ENCODE measurements at regions not wholly inside any gene's neighbourhood (a gene's known extent, or its start where the extent isn't known, plus 50 kb on each side); places are given as distances from the start of the nearest gene placed in this dataset.

DNA sequence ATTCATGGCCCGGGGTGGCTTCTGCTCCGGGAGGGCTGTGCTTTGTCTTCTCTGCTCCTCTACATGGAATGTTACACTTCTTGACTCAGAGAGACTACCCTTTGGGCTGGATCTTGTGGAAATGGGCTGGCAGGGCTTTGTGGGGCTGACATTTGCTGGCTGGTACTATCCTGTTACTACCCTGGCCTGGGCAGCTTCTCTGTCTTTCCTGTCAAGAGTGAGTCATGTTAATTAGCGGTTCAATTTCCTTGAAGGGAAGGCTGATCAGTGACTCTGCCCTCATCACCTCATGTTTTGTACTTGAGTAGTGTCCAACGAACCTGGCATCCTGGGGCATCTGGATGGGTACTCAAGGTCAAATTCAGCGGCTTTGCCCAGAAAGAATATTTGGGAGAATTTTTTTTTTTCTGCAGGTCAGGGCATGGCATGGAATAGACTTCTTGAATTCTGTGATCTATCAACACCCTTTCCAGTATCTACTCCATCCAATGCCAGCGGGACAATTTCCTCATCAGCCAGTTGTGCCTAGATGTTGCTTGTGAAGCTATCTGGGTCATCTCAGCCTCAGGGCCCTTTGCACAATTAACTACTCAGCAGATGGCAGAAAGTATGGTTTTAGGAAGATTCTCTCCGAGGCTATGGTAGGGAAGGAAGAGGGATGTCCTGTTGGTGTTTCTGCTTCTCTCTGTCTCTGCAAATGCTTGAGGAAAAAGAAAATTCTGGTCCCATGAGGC lies 140.5 kb upstream of the PLET1 start:
- TF ChIP-seq, protein P1, sequence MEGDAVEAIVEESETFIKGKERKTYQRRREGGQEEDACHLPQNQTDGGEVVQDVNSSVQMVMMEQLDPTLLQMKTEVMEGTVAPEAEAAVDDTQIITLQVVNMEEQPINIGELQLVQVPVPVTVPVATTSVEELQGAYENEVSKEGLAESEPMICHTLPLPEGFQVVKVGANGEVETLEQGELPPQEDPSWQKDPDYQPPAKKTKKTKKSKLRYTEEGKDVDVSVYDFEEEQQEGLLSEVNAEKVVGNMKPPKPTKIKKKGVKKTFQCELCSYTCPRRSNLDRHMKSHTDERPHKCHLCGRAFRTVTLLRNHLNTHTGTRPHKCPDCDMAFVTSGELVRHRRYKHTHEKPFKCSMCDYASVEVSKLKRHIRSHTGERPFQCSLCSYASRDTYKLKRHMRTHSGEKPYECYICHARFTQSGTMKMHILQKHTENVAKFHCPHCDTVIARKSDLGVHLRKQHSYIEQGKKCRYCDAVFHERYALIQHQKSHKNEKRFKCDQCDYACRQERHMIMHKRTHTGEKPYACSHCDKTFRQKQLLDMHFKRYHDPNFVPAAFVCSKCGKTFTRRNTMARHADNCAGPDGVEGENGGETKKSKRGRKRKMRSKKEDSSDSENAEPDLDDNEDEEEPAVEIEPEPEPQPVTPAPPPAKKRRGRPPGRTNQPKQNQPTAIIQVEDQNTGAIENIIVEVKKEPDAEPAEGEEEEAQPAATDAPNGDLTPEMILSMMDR (IDR thresholded peaks at IDR 0.05; ENCODE audit: low read depth, low read length): no peak
- in situ Hi-C loops (cut with HindIII; ENCODE audit: low sequenced_read_pairs): no loop called here
- DNase-seq (ENCODE audit: low read depth, low spot score): no peak
- no peak overlapping the region for H3K4me3 ChIP-seq (ENCODE audit: low read depth, low read length)

DNA sequence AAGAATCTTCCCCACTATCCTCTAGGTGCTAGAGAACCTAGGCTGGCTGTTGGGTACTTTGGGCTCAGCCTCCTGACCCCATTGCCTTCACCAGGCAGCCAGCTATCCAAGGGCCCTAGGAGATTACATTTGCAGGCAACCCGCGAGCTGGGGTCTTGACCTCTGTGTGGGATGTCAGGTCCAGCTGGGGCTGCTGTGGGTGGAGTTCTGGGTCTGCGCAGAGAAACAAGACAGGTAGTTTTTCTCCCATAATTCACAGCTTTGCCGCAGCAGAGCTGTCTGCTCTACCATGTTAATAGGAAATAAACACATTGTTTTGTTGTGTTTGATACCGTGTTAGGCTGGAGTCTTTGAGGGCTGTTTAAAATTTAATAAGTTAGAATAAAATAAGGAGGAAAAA lies 142.8 kb upstream of the PLET1 start:
- TF ChIP-seq, protein P1 (IDR thresholded peaks at IDR 0.05; ENCODE audit: low read depth, low read length): no peak

DNA sequence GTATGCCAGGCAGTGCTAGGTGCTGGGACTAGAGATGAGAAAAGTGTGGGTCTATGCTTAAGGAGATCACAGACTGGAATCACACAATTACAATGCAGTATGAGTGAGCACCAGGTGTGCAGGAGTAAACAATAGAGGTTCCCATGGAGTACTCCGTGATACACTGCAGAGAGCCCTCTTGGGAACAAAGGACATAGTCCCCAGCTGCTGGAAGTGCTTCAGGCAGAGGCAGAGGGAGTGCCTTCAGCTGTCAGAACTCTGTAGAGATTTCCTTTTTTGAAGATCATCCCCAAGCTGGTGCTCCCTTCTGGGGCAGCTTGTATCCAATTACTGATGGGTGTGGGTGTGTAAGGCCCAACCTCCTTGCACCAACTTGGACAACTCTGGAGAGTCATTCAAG lies 143.5 kb upstream of the PLET1 start:
- no peak overlapping the region for H3K4me3 ChIP-seq (ENCODE audit: low read depth, low read length)
- in situ Hi-C loops (cut with HindIII; ENCODE audit: low sequenced_read_pairs): no loop called here
- DNase-seq (ENCODE audit: low read depth, low spot score): no peak
- TF ChIP-seq, protein P1 (IDR thresholded peaks at IDR 0.05; ENCODE audit: low read depth, low read length): no peak

More for the DNA sequence above, 142.8 kb upstream of the PLET1 start:
- no peak overlapping the region for H3K4me3 ChIP-seq (ENCODE audit: low read depth, low read length)
- DNase-seq (ENCODE audit: low read depth, low spot score): no peak
- in situ Hi-C loops (cut with HindIII; ENCODE audit: low sequenced_read_pairs): no loop called here

DNA sequence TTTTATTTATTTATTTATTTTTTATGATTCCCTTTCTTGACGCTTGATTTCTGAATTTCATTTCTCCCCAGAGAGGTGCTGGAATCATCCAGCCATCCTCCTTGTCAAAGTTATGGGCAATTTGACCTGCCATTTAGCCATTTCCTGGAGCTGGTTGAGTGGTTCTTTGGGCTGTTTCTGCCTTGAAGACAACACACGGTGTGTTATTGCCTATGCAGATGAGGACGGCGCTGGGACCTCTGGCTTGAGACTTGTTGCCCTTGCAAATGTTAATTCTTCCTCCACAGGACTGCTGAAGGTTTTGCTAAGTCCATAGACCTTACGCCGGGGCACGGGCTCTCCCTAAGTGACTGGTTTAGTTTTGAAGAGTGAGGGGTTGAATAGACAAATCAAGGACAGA lies 147.9 kb upstream of the PLET1 start:
- H3K4me3 ChIP-seq (ENCODE audit: low read depth, low read length): no peak overlapping the region
- in situ Hi-C loops (cut with HindIII; ENCODE audit: low sequenced_read_pairs): no loop called here
- TF ChIP-seq, protein P1 (IDR thresholded peaks at IDR 0.05; ENCODE audit: low read depth, low read length): no peak
- no peak for DNase-seq (ENCODE audit: low read depth, low spot score)

DNA sequence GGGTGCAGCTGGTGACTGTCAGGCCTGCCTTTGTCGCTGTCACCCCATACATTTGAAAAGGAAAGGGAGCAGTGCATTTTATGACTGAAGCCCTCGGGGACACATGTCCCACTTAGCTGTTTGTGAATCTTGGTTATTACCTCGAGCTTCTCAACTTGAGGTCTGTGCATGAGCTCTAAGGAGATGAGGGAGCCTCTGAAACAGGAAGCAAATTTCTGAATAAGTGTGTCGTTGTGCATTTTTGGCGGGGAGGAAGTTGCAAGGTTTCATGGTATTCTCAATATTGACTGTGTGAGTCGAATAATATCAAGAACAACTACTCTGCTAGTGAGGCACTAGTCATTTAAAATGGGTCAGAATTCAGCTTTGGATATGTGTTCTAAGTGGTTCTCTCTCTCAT lies 149.7 kb upstream of the PLET1 start:
- in situ Hi-C loops (cut with HindIII; ENCODE audit: low sequenced_read_pairs): no loop called here
- TF ChIP-seq, protein P1 (IDR thresholded peaks at IDR 0.05; ENCODE audit: low read depth, low read length): no peak

DNA sequence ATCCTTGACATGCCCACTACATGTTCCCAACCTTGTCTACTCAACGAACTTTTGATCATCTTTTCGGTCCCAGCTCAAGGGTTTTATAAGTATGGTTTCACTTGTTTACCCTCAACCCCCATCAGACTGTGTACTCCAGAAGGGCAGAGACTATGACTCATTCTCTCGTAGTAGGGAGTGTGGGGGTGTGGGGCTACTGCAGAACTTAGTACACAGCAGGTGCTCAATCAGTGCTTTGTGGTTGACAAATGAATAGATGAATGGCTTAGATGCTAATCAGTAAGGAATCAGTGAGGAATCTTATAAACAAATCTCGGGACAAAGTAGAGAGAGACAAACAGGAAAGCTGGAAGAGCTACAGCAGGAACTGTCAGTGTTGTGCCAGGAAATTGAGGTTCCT lies 151.7 kb upstream of the PLET1 start:
- TF ChIP-seq, protein P1 (IDR thresholded peaks at IDR 0.05; ENCODE audit: low read depth, low read length): no peak
- DNase-seq (ENCODE audit: low read depth, low spot score): no peak
- in situ Hi-C loops (cut with HindIII; ENCODE audit: low sequenced_read_pairs): no loop called here
- no peak overlapping the region for H3K4me3 ChIP-seq (ENCODE audit: low read depth, low read length)

More for the DNA sequence above, 149.7 kb upstream of the PLET1 start:
- H3K4me3 ChIP-seq (ENCODE audit: low read depth, low read length): no peak overlapping the region
- no peak for DNase-seq (ENCODE audit: low read depth, low spot score)
